ENCODE measurements at regions not wholly inside any gene's neighbourhood (a gene's known extent, or its start where the extent isn't known, plus 50 kb on each side); places are given as distances from the start of the nearest gene placed in this dataset.
A peak's percentile ranks its signal among the peaks of the same experiment; 100 is the strongest.

GRCh38 chr11:37107415-37107814, 509.4 kb upstream of the RAG2 start:
- no peak for DNase-seq (ENCODE audit: low read depth)
- no peak overlapping the region for H3K4me3 ChIP-seq (ENCODE audit: low read depth, low read length)
- TF ChIP-seq CTCF (conservative IDR thresholded peaks at IDR 0.05; ENCODE audit: low read depth, low read length) = no peak

GRCh38 chr11:37105427-37105826, 507.4 kb upstream of the RAG2 start:
- no peak for TF ChIP-seq CTCF (conservative IDR thresholded peaks at IDR 0.05; ENCODE audit: low read depth, low read length)
- DNase-seq (ENCODE audit: low read depth) = no peak
- no peak overlapping the region for H3K4me3 ChIP-seq (ENCODE audit: low read depth, low read length)

GRCh38 chr11:37104380-37104779, 506.3 kb upstream of the RAG2 start:
- no peak overlapping the region for H3K4me3 ChIP-seq (ENCODE audit: low read depth, low read length)
- DNase-seq (ENCODE audit: low read depth) = no peak
- peak; percentile 9 for TF ChIP-seq CTCF (conservative IDR thresholded peaks at IDR 0.05; ENCODE audit: low read depth, low read length)

GRCh38 chr11:37100008-37100407, 502.0 kb upstream of the RAG2 start:
- no peak for TF ChIP-seq CTCF (conservative IDR thresholded peaks at IDR 0.05; ENCODE audit: low read depth, low read length)
- no peak overlapping the region for H3K4me3 ChIP-seq (ENCODE audit: low read depth, low read length)
- DNase-seq (ENCODE audit: low read depth) = no peak

- DNase-seq (ENCODE audit: low read depth) = no peak
- no peak for TF ChIP-seq CTCF (conservative IDR thresholded peaks at IDR 0.05; ENCODE audit: low read depth, low read length)
- H3K4me3 ChIP-seq (ENCODE audit: low read depth, low read length) = no peak overlapping the region
Measured at GRCh38 chr11:37092487-37092886, 494.5 kb upstream of the RAG2 start.

- no peak for DNase-seq (ENCODE audit: low read depth)
- no peak overlapping the region for H3K4me3 ChIP-seq (ENCODE audit: low read depth, low read length)
- TF ChIP-seq CTCF (conservative IDR thresholded peaks at IDR 0.05; ENCODE audit: low read depth, low read length) = no peak
Measured at GRCh38 chr11:37089439-37089838, 491.4 kb upstream of the RAG2 start.

GRCh38 chr11:37088573-37088910, 490.5 kb upstream of the RAG2 start:
- H3K4me3 ChIP-seq (ENCODE audit: low read depth, low read length) = no peak overlapping the region
- no peak for TF ChIP-seq CTCF (conservative IDR thresholded peaks at IDR 0.05; ENCODE audit: low read depth, low read length)
- no peak for DNase-seq (ENCODE audit: low read depth)
